AG04450 (cell line): ENCODE measurements at regions not wholly inside any gene's neighbourhood (a gene's known extent, or its start where the extent isn't known, plus 50 kb on each side); places are given as distances from the start of the nearest gene placed in this dataset.

Experiments
- CTCF ChIA-PET: fragments of 300-600, 350-600 bp; formaldehyde crosslinking; extraction: SDS; loops from one replicate; lab custom pipeline; 2022; ENCODE audit warnings: antibody characterized with exemption, inconsistent platforms; lab: Charles Lee
- POLR2A ChIA-PET: fragments of 350-600 bp; formaldehyde crosslinking; extraction: SDS; loops from one replicate; lab custom pipeline; 2021; ENCODE audit warnings: antibody characterized with exemption, inconsistent platforms; lab: Yijun Ruan, JAX
- DNase-seq: peaks from one replicate; pipeline ENCODE4 v3.0.0-alpha.2; 2011; ENCODE audit warnings: low read depth, low spot score
- H3K27ac ChIP-seq: one replicate; pipeline ENCODE4 v1.5.1; 2012; ENCODE audit warnings: low read depth, low read length, control low read depth
- H3K27me3 ChIP-seq: one replicate; pipeline ENCODE4 v1.6.0; 2012; ENCODE audit warnings: low read length; ENCODE audit not compliant: control insufficient read depth, insufficient read depth
- H3K4me3 ChIP-seq: 2 replicates; pipeline ENCODE4 v1.5.1; 2011; ENCODE audit warnings: mild to moderate bottlenecking, low read depth, low read length, control low read depth
- H3K9me3 ChIP-seq: 2 replicates; pipeline ENCODE4 v1.5.1; 2012; ENCODE audit warnings: low read length; ENCODE audit not compliant: control insufficient read depth, insufficient read depth
- TF ChIP-seq, protein P1 (sequence below): IDR thresholded peaks from 2 replicates; pipeline ENCODE4 v1.5.1; 2011; ENCODE audit warnings: low read depth, low read length, control low read depth, inconsistent platforms

DNA sequence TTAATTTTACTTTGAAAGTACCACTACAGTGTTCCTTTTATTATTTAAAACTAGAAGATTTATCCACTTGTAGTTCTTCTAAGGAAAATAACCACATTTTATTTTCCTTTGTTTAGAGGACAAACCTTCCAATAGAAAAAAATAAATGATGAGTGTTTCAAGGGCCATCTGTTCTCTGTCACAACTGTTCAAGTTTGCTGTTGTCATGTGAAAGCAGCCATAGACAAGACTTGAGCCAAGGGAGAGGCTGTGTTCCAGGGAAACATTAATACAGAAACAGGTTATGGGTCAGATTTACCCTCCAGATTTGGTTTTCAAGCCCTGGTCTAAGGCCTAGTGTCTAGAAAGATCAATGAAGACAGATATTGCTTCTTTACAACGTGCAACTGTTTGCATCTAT, 463.6 kb downstream of the C6orf118 start:
- H3K27me3 ChIP-seq: no peaks in the 10 kb centered on the region
- no peak overlapping the region for H3K4me3 ChIP-seq
- ChIA-PET POLR2A (no interaction called here), CTCF (no interaction called here)
- no peak overlapping the region for H3K27ac ChIP-seq
- TF ChIP-seq, protein P1, sequence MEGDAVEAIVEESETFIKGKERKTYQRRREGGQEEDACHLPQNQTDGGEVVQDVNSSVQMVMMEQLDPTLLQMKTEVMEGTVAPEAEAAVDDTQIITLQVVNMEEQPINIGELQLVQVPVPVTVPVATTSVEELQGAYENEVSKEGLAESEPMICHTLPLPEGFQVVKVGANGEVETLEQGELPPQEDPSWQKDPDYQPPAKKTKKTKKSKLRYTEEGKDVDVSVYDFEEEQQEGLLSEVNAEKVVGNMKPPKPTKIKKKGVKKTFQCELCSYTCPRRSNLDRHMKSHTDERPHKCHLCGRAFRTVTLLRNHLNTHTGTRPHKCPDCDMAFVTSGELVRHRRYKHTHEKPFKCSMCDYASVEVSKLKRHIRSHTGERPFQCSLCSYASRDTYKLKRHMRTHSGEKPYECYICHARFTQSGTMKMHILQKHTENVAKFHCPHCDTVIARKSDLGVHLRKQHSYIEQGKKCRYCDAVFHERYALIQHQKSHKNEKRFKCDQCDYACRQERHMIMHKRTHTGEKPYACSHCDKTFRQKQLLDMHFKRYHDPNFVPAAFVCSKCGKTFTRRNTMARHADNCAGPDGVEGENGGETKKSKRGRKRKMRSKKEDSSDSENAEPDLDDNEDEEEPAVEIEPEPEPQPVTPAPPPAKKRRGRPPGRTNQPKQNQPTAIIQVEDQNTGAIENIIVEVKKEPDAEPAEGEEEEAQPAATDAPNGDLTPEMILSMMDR: no peak
- peaks cover 5% of the 10 kb centered on the region for H3K9me3 ChIP-seq
- DNase-seq: no peak

DNA sequence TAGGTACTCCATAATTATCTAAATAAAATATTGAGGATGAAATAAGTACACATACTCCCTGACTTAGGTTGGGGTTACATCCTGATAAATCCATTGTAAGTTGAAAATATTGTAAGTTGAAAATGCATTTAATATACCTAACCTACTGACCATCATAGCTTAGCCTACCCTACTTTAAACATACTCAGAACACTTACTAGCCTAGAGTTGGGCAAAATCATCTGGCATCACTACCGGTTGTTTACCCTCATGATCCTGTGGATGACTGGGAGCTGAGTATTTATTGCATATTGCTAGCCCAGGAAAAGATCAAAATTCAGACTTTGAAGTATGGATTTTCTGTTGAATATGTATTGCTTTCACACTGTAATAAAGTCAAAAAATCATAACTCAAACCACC, 467.3 kb downstream of the C6orf118 start:
- Histone ChIP-seq H3K4me3 (no peak overlapping the region), H3K27me3 (no peaks in the 10 kb centered on the region), H3K27ac (no peak overlapping the region), H3K9me3 (peaks cover 10% of the 10 kb centered on the region)
- CTCF ChIA-PET: no interaction called here
- POLR2A ChIA-PET: no interaction called here
- TF ChIP-seq, protein P1: no peak
- DNase-seq: no peak

DNA sequence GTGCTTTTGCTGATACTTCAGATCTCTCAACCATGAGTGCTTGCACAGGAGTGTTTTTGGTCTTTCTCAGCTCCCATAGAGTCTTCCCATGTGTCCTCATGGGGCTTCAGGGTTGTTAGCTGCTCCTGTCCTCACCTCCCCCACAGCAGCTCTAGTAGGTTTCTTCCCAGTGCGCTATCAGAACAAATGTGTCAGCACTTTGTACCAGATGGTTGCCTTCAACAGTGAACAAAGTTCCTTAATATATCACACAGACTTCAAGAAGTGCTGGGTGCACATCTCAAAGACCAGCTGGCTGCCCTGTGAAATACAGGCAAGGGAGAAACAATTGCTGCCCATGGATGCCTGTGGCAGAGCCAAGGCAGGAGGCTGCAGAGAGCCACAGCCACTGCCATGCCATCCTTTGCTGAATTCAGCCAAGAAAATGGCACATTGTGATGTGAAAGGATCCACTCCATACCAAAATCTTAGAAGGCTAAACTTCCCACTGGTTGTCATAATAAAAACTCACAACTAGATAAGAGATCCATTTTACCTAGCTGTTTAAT, 471.3 kb downstream of the C6orf118 start:
- ChIA-PET POLR2A (no interaction called here), CTCF (no interaction called here)
- H3K27me3 ChIP-seq: no peaks in the 10 kb centered on the region

DNA sequence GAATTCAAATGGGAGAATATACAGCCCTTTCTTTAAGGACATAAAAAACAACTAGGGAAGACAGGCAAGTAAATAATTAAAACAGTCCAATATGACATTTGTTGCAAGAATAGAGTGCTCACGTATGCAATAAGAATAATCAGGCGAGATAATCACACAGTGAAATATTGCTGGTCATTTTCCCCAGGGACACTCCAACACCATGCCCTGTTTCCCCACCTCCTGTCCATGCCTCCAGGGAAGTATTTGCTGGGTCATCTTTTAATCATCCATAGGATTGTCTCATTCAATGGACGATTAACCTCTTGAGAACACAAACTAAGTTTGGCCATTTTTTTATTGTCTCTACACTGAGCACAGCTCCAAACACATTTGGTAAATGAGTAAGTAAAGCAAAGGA, 472.9 kb downstream of the C6orf118 start:
- Histone ChIP-seq H3K4me3 (no peak overlapping the region), H3K9me3 (peaks cover 20% of the 10 kb centered on the region), H3K27ac (no peak overlapping the region), H3K27me3 (no peaks in the 10 kb centered on the region)
- DNase-seq: no peak
- ChIA-PET CTCF (no interaction called here), POLR2A (no interaction called here)
- TF ChIP-seq, protein P1: no peak

More for the DNA sequence above, 471.3 kb downstream of the C6orf118 start:
- TF ChIP-seq, protein P1: no peak
- no peak for DNase-seq
- no peak overlapping the region for H3K27ac ChIP-seq
- H3K9me3 ChIP-seq: peaks cover 14% of the 10 kb centered on the region
- H3K4me3 ChIP-seq: no peak overlapping the region

DNA sequence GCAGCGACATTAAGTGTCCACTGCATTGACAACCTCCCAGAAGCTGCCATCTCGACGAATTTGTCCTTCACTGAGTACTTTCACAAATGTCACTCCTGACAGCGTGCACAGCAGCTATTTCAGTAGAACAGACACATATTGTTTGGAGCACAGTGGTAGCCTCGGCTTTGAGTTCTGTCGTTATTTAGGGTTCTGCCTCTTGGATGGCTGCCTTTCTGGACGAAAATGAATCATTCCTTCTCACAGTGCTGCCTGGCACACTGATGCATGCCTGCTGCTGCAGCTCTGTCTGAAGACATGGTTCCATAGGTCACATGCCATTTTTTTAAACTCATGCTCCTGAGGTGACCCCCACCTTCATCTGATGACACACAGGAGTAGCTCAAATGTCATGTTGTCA, 477.0 kb downstream of the C6orf118 start:
- POLR2A ChIA-PET: no interaction called here
- CTCF ChIA-PET: no interaction called here

More for the DNA sequence above, 477.0 kb downstream of the C6orf118 start:
- no peak for DNase-seq
- Histone ChIP-seq H3K9me3 (peaks cover 28% of the 10 kb centered on the region), H3K27me3 (no peaks in the 10 kb centered on the region), H3K27ac (no peak overlapping the region), H3K4me3 (no peak overlapping the region)
- TF ChIP-seq, protein P1: no peak
